ENCODE measurements at regions not wholly inside any gene's neighbourhood (a gene's known extent, or its start where the extent isn't known, plus 50 kb on each side); places are given as distances from the start of the nearest gene placed in this dataset. TPM values are rescaled to one million over a fixed set of nuclear protein-coding genes. Genes with fewer than 3 reads are reported as not detected.

DNA sequence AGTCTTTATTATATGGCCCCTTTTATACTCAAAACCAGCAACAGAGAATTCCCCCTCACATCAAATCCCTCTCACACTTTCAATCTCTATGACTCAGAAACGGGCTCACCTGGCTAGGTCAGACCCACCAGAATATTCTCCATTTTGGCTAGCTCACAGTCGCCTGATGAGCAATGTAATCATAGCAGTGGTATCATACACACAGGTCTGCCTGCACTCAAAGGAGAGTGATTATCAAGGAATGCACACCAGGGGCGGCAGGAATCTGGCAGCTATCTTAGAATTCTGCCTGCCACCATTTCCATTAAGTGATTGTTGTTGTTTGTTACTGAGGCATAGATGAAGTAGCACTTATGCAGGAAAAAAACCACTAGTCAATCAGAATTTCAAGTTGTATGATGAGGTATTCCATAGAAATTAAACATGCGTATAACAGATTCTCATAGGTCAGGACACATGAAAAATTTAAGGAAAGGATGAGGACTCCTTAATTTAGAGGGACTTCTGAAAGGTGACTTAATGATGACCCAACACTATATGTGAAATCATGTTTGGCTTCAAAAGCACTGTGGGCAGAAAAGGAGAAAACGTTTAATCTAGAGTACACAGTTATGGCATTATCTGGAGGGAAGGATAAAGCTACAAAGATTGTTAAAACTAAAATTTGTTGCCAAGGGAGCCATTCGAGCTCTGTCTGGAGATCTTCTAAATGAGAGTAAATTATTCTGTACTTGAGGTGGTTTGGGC is 185.8 kb upstream of the DDI1 start:
- Histone ChIP-seq H3K9me3 (ENCODE audit: low read length) (no peaks in the 10 kb centered on the region), H3F3A (ENCODE audit: low read length, unreplicated experiment) (no peaks in the 10 kb centered on the region), H3K4me2 (ENCODE audit: low read length) (no peak overlapping the region), H3K27me3 (ENCODE audit: low read length) (peaks cover 35% of the 10 kb centered on the region), H3K27ac (ENCODE audit: low read length) (no peak overlapping the region), H3K4me3 (ENCODE audit: low read length) (no peak overlapping the region), H3K9me2 (replicated peaks; ENCODE audit: low read length) (no peaks in the 10 kb centered on the region), H4K20me1 (ENCODE audit: low read length) (no peaks in the 10 kb centered on the region), H3K9ac (ENCODE audit: low read length) (no peak overlapping the region), H3K79me2 (ENCODE audit: low read length) (no peaks in the 10 kb centered on the region), H3K4me1 (ENCODE audit: insufficient read depth, low read length) (no peaks in the 10 kb centered on the region), H2AFZ (ENCODE audit: low read length) (no peak overlapping the region), H3K36me3 (ENCODE audit: low read depth, low read length) (no peaks in the 10 kb centered on the region)
- ChIA-PET POLR2A (ENCODE audit: unreplicated experiment) (no interaction called here), CTCF (no interaction called here)
- intact Hi-C loops (cut with micrococcal nuclease): no loop called here
- TF ChIP-seq, protein P1, sequence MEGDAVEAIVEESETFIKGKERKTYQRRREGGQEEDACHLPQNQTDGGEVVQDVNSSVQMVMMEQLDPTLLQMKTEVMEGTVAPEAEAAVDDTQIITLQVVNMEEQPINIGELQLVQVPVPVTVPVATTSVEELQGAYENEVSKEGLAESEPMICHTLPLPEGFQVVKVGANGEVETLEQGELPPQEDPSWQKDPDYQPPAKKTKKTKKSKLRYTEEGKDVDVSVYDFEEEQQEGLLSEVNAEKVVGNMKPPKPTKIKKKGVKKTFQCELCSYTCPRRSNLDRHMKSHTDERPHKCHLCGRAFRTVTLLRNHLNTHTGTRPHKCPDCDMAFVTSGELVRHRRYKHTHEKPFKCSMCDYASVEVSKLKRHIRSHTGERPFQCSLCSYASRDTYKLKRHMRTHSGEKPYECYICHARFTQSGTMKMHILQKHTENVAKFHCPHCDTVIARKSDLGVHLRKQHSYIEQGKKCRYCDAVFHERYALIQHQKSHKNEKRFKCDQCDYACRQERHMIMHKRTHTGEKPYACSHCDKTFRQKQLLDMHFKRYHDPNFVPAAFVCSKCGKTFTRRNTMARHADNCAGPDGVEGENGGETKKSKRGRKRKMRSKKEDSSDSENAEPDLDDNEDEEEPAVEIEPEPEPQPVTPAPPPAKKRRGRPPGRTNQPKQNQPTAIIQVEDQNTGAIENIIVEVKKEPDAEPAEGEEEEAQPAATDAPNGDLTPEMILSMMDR (conservative IDR thresholded peaks at IDR 0.05; ENCODE audit: low read depth, low read length): no peak
- TF ChIP-seq EZH2phosphoT487 (IDR thresholded peaks at IDR 0.05; ENCODE audit: borderline replicate concordance, low read length): no peak
- TF ChIP-seq EZH2 (IDR thresholded peaks at IDR 0.05; ENCODE audit: low read length, unreplicated experiment): no peak
- DNase-seq (no peak), ATAC-seq (no peak)
- no TSS peak for BruUV-seq (replicated peaks)

DNA sequence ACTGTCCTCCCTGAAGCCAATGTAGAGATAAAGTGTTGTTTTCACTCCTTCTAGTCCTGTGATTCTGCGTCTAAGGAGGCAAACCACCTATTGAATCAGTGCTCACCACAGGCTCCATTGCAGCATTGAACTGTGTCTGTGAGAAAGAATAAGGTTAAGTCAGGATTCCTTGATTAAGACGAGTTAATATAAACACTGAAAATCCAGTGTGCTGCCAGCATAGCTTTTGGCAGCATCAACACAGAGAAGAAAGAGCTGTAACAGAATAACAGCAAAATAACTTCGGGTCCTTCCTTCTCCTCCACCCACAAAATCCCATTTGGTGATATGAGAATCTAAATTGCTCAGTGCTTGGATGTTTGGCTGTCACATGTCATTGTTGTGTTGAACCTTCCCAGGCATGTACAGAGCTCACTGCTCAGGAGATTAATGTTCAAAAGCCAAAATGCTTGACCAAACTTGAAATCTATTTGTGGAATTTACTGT is 185.2 kb upstream of the DDI1 start:
- no peaks in the 10 kb centered on the region for H3K9me2 ChIP-seq (replicated peaks; ENCODE audit: low read length)
- no peak overlapping the region for H3K27ac ChIP-seq (ENCODE audit: low read length)
- TF ChIP-seq, protein P1 (conservative IDR thresholded peaks at IDR 0.05; ENCODE audit: low read depth, low read length): no peak
- TF ChIP-seq EZH2 (IDR thresholded peaks at IDR 0.05; ENCODE audit: low read length, unreplicated experiment) (no peak), EZH2phosphoT487 (IDR thresholded peaks at IDR 0.05; ENCODE audit: borderline replicate concordance, low read length) (no peak)
- no peak overlapping the region for H3K4me3 ChIP-seq (ENCODE audit: low read length)
- peaks cover 41% of the 10 kb centered on the region for H3K27me3 ChIP-seq (ENCODE audit: low read length)
- no peaks in the 10 kb centered on the region for H3K36me3 ChIP-seq (ENCODE audit: low read depth, low read length)
- ChIA-PET POLR2A (ENCODE audit: unreplicated experiment) (no interaction called here), CTCF (no interaction called here)
- BruUV-seq (replicated peaks): no TSS peak
- intact Hi-C loops (cut with micrococcal nuclease): no loop called here
- no peaks in the 10 kb centered on the region for H3F3A ChIP-seq (ENCODE audit: low read length, unreplicated experiment)
- no peaks in the 10 kb centered on the region for H3K79me2 ChIP-seq (ENCODE audit: low read length)
- H4K20me1 ChIP-seq (ENCODE audit: low read length): no peaks in the 10 kb centered on the region
- no peaks in the 10 kb centered on the region for H3K4me1 ChIP-seq (ENCODE audit: insufficient read depth, low read length)
- no peaks in the 10 kb centered on the region for H3K9me3 ChIP-seq (ENCODE audit: low read length)
- H3K4me2 ChIP-seq (ENCODE audit: low read length): no peak overlapping the region
- DNase-seq (no peak), ATAC-seq (no peak)
- no peak overlapping the region for H3K9ac ChIP-seq (ENCODE audit: low read length)
- no peak overlapping the region for H2AFZ ChIP-seq (ENCODE audit: low read length)

Small RNA genes lying in the stretch of these regions (microRNA-seq; reads per million reads assigned to microRNA genes)
- gene MIR4693 (ENCODE audit: unreplicated experiment): not detected
